Spleen (tissue), 11 donors: ENCODE measurements at regions not wholly inside any gene's neighbourhood (a gene's known extent, or its start where the extent isn't known, plus 50 kb on each side); places are given as distances from the start of the nearest gene placed in this dataset.

ENCODE experiments used
- DNase-seq: peaks from one replicate; pipeline ENCODE4 v3.0.0-alpha.2; 2020
- H3K27ac ChIP-seq, 8 donors: fragments of 200-600 bp; sonication (generic) in 7 of 8; 1 replicate in 4 of 8; 2 replicates in 4 of 8; pipeline versions ENCODE4 v1.5.0 to v1.8.0; 2016 to 2021; ENCODE audit warnings: inconsistent platforms in 4 of 8, mild to moderate bottlenecking in 4 of 8, moderate library complexity in 1 of 8
- H3K27me3 ChIP-seq, 7 donors: fragments of 200-600 bp; sonication (generic) in 6 of 7; replicated peaks in 1 of 7; 1 replicate in 4 of 7; 2 replicates in 3 of 7; pipeline versions ENCODE4 v1.5.0 to v1.8.0; 2016 to 2021; ENCODE audit warnings: inconsistent platforms in 3 of 7, mild to moderate bottlenecking in 1 of 7
- H3K36me3 ChIP-seq, 6 donors: fragments of 200-600 bp; sonication (generic) in 5 of 6; 1 replicate in 4 of 6; 2 replicates in 2 of 6; pipeline versions ENCODE4 v1.5.0 to v1.8.0; 2016 to 2021; ENCODE audit warnings: inconsistent platforms in 2 of 6
- H3K4me1 ChIP-seq, 6 donors: fragments of 200-600 bp; sonication (generic) in 5 of 6; 1 replicate in 3 of 6; 2 replicates in 3 of 6; pipeline versions ENCODE4 v1.5.0 to v1.8.0; 2016 to 2021; ENCODE audit warnings: inconsistent platforms in 3 of 6
- H3K4me3 ChIP-seq, 8 donors: fragments of 200-600 bp; sonication (generic) in 7 of 8; 1 replicate in 4 of 8; 2 replicates in 4 of 8; pipeline versions ENCODE4 v1.5.0 to v1.8.0; 2016 to 2021; ENCODE audit warnings: inconsistent platforms in 4 of 8, mild to moderate bottlenecking in 4 of 8, moderate library complexity in 2 of 8
- H3K9me3 ChIP-seq, 8 donors: fragments of 200-600 bp; sonication (generic) in 7 of 8; 1 replicate in 4 of 8; 2 replicates in 4 of 8; pipeline versions ENCODE4 v1.5.0 to v1.8.0; 2016 to 2021; ENCODE audit warnings: inconsistent platforms in 4 of 8
- POLR2A ChIP-seq, 3 donors: fragments of 450-650 bp; IDR thresholded peaks; one replicate each; pipeline ENCODE4 v1.5.1; 2017; ENCODE audit warnings: antibody characterized with exemption in 3 of 3, mild to moderate bottlenecking in 1 of 3
- POLR2AphosphoS5 ChIP-seq, 3 donors: sonication (generic); formaldehyde crosslinking; IDR thresholded peaks; one replicate each; pipeline ENCODE4 v1.5.1; 2017; ENCODE audit warnings: antibody characterized with exemption in 3 of 3
- WGBS, 5 donors: extraction: QIAGEN DNeasy Blood & Tissue Kit in 3 of 5; methylation state at CpG; one replicate each; pipeline versions ENCODE4 v1.1.5 to v1.1.7; 2013 to 2018; 5-methylcytosine and 5-hydroxymethylcytosine counted together
- intact Hi-C: fragments of 100-400 bp; cut with DNase I; formaldehyde crosslinking; loops from one replicate; pipeline ENCODE4 v1.15.0; 2023; ENCODE audit warnings: low total_unique reads
- TF ChIP-seq, protein P1 (sequence below), 11 experiments: fragments of 200-600 bp in 7 of 11; fragments of 450-650 bp in 4 of 11; sonication (generic) in 4 of 11; IDR thresholded peaks in 8 of 11; conservative IDR thresholded peaks in 3 of 11; 1 replicate in 7 of 11; 2 replicates in 4 of 11; pipeline versions ENCODE4 v1.4.0 to v1.8.0; 2016 to 2021; ENCODE audit warnings: antibody characterized with exemption in 11 of 11, inconsistent platforms in 4 of 11, mild to moderate bottlenecking in 1 of 11
- donor health status: healthy with polysubstance abuse.
- donor health status: DM: no; HTN: no; CAD: no; lungs with moderate emphysema.
- donor health status: DM: no; HTN: no; CAD: no.
- donor health status: Bipolar disorder and iron deficiency.
- donor health status: healthy.
- donor health status: DM: no; HTN: no; CAD: no.
- donor health status: DM: yes; HTN: yes; CAD: no.

DNA sequence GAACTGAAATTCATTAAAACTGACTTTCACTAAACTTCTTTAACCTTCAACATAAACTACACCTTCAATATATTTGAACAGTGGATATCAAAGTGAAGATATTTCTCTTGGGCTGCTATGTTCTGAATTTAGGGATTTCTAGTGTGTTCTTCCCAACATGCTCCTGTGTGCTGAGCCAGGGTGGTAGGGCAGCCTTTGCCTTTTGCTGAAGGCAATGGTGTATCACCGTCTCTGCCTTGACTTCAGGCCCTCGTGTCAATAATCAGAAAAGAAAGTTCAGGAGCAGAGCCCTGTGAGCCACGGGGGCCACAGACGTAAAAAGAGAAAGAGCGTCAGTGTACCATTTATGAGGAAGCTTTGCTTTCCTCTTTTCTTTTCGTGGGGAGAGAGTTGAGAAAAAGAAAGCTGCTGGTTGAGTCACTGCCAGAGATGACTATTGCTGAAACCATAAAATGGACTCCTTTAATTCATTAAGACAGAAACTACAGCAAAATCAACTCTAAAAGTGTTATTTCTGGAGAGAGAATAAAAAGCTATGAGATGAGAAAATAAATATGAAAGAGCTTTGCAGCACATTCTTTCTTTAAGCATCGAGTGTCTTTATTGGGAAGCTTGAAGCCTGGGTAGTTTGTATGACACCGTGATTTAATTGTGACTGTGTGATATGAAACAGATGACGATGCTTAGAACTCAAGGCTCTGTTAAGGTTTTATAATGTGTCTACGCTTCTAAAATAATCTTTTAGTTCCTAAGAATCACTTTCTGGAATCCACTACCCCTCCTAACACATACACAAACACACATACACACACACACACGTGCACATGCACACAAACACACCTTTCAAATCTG, 271.8 kb upstream of the MTNR1B start:
- no peaks in the 10 kb centered on the region for H3K4me1 ChIP-seq
- intact Hi-C loops: no loop called here
- H3K36me3 ChIP-seq: no peaks in the 10 kb centered on the region
- WGBS, 5 donors: 55 to 65% (median 63%) methylated on average over 11 of the region's 11 CpGs
- H3K4me3 ChIP-seq: peak overlapping the region in 1 of 8 donors; percentile 4
- TF ChIP-seq POLR2AphosphoS5 (IDR thresholded peaks at IDR 0.05) (no peak), POLR2A (IDR thresholded peaks at IDR 0.05) (no peak)
- TF ChIP-seq, protein P1, sequence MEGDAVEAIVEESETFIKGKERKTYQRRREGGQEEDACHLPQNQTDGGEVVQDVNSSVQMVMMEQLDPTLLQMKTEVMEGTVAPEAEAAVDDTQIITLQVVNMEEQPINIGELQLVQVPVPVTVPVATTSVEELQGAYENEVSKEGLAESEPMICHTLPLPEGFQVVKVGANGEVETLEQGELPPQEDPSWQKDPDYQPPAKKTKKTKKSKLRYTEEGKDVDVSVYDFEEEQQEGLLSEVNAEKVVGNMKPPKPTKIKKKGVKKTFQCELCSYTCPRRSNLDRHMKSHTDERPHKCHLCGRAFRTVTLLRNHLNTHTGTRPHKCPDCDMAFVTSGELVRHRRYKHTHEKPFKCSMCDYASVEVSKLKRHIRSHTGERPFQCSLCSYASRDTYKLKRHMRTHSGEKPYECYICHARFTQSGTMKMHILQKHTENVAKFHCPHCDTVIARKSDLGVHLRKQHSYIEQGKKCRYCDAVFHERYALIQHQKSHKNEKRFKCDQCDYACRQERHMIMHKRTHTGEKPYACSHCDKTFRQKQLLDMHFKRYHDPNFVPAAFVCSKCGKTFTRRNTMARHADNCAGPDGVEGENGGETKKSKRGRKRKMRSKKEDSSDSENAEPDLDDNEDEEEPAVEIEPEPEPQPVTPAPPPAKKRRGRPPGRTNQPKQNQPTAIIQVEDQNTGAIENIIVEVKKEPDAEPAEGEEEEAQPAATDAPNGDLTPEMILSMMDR (IDR thresholded peaks at IDR 0.05 in 8 of 11, conservative IDR thresholded peaks at IDR 0.05 in 3 of 11): no peak
- H3K9me3 ChIP-seq: no peaks in the 10 kb centered on the region
- no peak overlapping the region for H3K27ac ChIP-seq
- peaks cover 0 to 5% (median 0%) of the 10 kb centered on the region in 7 donors for H3K27me3 ChIP-seq
- no peak for DNase-seq

DNA sequence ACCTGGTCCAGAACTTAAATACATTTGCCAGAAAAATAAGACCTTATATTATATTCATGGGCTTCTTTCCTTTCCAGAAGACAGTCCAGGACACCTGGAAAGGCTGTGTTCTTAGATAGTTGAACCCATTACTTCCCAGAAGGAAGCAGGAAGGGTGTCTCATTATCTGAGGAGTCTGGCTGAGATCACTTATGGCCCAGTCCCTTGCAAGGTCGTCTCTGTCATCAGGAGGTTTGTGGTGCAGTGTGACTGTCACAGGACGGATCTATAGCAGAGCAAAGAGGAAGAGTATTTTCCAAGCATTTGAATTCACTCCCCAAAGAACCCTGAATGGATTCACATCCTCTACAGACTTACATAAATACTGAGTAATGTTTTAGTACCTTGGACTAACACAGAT, 270.7 kb upstream of the MTNR1B start:
- 41 to 67% (median 50%) methylated on average over 2 of the region's 2 CpGs for WGBS, 5 donors
- Histone ChIP-seq H3K27ac (no peak overlapping the region), H3K4me3 (no peak overlapping the region), H3K27me3 (peaks cover 0 to 5% (median 0%) of the 10 kb centered on the region in 7 donors), H3K4me1 (no peaks in the 10 kb centered on the region), H3K9me3 (no peaks in the 10 kb centered on the region), H3K36me3 (no peaks in the 10 kb centered on the region)
- DNase-seq: no peak
- intact Hi-C loops: no loop called here
- TF ChIP-seq POLR2A (IDR thresholded peaks at IDR 0.05) (no peak), POLR2AphosphoS5 (IDR thresholded peaks at IDR 0.05) (no peak)
- TF ChIP-seq, protein P1 (IDR thresholded peaks at IDR 0.05 in 8 of 11, conservative IDR thresholded peaks at IDR 0.05 in 3 of 11): no peak

DNA sequence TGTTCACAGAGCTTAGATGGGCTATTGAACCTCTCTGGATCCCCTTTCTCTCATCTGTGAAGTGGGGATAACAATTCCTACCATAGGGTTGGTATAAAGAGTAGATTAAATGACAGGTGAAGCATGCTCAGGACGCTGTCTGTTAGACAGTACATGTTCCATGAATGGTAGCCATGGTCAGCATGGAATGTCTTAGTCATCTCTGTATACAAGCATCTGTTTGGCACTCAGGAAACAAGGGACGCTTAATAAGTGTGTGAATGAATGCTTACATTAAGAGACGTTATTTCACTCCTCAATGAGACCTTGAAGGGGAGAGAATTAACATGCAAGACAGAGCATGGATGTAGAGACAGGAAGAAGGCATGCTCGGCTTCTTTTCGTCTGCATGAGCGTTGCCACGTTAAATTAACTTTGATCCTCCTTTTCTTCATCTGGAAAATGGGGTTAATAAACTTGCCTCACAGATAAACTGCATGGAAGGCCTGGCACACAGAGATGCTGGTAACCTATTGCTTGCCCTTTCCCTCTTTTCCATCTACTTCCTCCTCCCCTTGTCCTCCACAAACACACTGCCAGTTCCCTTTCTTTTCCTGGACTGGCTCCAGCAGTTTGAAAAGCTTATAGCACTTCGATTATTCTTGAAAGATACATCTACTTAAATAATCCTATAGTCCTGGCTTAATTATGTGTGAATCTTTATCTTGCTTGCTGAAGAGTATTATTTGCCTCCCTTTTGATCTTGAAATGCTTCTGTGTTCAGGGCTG, 267.2 kb upstream of the MTNR1B start:
- peaks cover 0 to 8% (median 0%) of the 10 kb centered on the region in 6 donors for H3K4me1 ChIP-seq
- WGBS, 5 donors: 79 to 88% (median 81%) methylated on average over 8 of the region's 8 CpGs
- no peaks in the 10 kb centered on the region for H3K36me3 ChIP-seq
- TF ChIP-seq, protein P1 (IDR thresholded peaks at IDR 0.05 in 8 of 11, conservative IDR thresholded peaks at IDR 0.05 in 3 of 11): no peak
- no peak for TF ChIP-seq POLR2AphosphoS5 (IDR thresholded peaks at IDR 0.05)
- no peak for TF ChIP-seq POLR2A (IDR thresholded peaks at IDR 0.05)
- intact Hi-C loops: loop anchor here (10.0 kb wide), 1 partner anchor 57 kb away; no protein-coding TSS in a partner anchor
- peaks cover 0 to 3% (median 0%) of the 10 kb centered on the region in 8 donors for H3K9me3 ChIP-seq
- no peak overlapping the region for H3K4me3 ChIP-seq
- H3K27me3 ChIP-seq: peaks cover 0 to 18% (median 0%) of the 10 kb centered on the region in 7 donors
- no peak for DNase-seq
- no peak overlapping the region for H3K27ac ChIP-seq
